HCT116 (cell line): ENCODE measurements at regions not wholly inside any gene's neighbourhood (a gene's known extent, or its start where the extent isn't known, plus 50 kb on each side); places are given as distances from the start of the nearest gene placed in this dataset.

Experiments used
- ATAC-seq: fragments of 200-7000 bp; cut with Tn5 transposase; 2 replicates; pipeline ENCODE4 v1.9.1; 2020; ENCODE audit warnings: mild to moderate bottlenecking, moderate library complexity
- BruUV-seq: library from RNA; stranded (reverse); fragments of 400-500 nt; replicated peaks from 2 replicates; lab custom pipeline; 2021; lab: Mats Ljungman, UMichigan
- CTCF ChIA-PET: fragments of 300-600 bp; sonication (Branson Sonifier 250); formaldehyde crosslinking; loops from one replicate; lab custom pipeline; 2021; ENCODE audit warnings: antibody characterized with exemption; lab: Charles Lee
- POLR2A ChIA-PET: fragments of 300-600, 350-600 bp; sonication (Branson Sonifier 250); formaldehyde crosslinking; loops from one replicate; lab custom pipeline; 2021; ENCODE audit warnings: antibody characterized with exemption; lab: Charles Lee
- RAD21 ChIA-PET, 2 experiments: fragments of 300-600 bp; sonication (Branson Sonifier 250); formaldehyde crosslinking; loops; one replicate each; lab custom pipeline; 2023; ENCODE audit warnings: low total read pairs in 2 of 2; ENCODE audit not compliant: uncharacterized antibody in 2 of 2, unreplicated experiment in 2 of 2, low non-redundant PET in 1 of 2; lab: Charles Lee
- DNase-seq: peaks from one replicate; pipeline ENCODE4 v3.0.0-alpha.2; 2010; ENCODE audit warnings: low read depth, low spot score
- H2AFZ ChIP-seq: fragments of 200-600 bp; shearing (Covaris generic), sonication (generic); 2 replicates; pipeline ENCODE4 v1.6.1; 2017; ENCODE audit warnings: low read depth, mixed run types, mixed read lengths, antibody characterized with exemption, low read length; ENCODE audit not compliant: poor library complexity, severe bottlenecking
- H3K27ac ChIP-seq: 2 replicates; pipeline ENCODE4 v1.5.1; 2012; ENCODE audit warnings: low read depth, low read length
- H3K27me3 ChIP-seq: fragments of 200-600 bp; sonication (generic); 2 replicates; pipeline ENCODE4 v1.6.1; 2016; ENCODE audit warnings: mixed run types, low read length, mixed read lengths; ENCODE audit not compliant: insufficient read depth
- H3K36me3 ChIP-seq, 2 experiments: fragments of 200-500 bp in 1 of 2; fragments of 200-600 bp in 1 of 2; sonication (Bioruptor generic) in 1 of 2; sonication (generic) in 1 of 2; 2 replicates each; pipeline versions ENCODE4 v1.5.1 to v1.6.1; 2014 to 2016; ENCODE audit warnings: low read length in 2 of 2, inconsistent platforms in 1 of 2, mixed read lengths in 1 of 2, mixed run types in 1 of 2; ENCODE audit not compliant: insufficient read depth in 2 of 2, control insufficient read depth in 1 of 2
- H3K4me1 ChIP-seq, 2 experiments: fragments of 200-600 bp in 1 of 2; sonication (generic) in 1 of 2; 2 replicates each; pipeline versions ENCODE4 v1.5.1 to v1.6.1; 2012 to 2017; ENCODE audit warnings: low read length in 2 of 2, inconsistent platforms in 1 of 2, mild to moderate bottlenecking in 1 of 2, mixed read lengths in 1 of 2, mixed run types in 1 of 2, moderate library complexity in 1 of 2; ENCODE audit not compliant: insufficient read depth in 2 of 2, control insufficient read depth in 1 of 2
- H3K4me2 ChIP-seq: fragments of 200-600 bp; sonication (generic); 2 replicates; pipeline ENCODE4 v1.6.1; 2017; ENCODE audit warnings: mixed run types, low read length, mixed read lengths
- H3K4me3 ChIP-seq, 2 experiments: fragments of 200-600 bp in 1 of 2; sonication (generic) in 1 of 2; replicated peaks in 1 of 2; 2 replicates each; pipeline ENCODE4 v1.5.1; 2011 to 2016; ENCODE audit warnings: low read length in 2 of 2, control low read depth in 1 of 2, low read depth in 1 of 2, mild to moderate bottlenecking in 1 of 2, mixed read lengths in 1 of 2, mixed run types in 1 of 2
- H3K79me2 ChIP-seq: fragments of 200-600 bp; sonication (generic); 2 replicates; pipeline ENCODE4 v1.6.1; 2017; ENCODE audit warnings: mild to moderate bottlenecking, mixed run types, low read length, moderate library complexity, mixed read lengths; ENCODE audit not compliant: insufficient read depth
- H3K9ac ChIP-seq: fragments of 200-600 bp; sonication (generic); 2 replicates; pipeline ENCODE4 v1.6.1; 2016; ENCODE audit warnings: low read length, mixed read lengths
- H3K9me2 ChIP-seq: fragments of 200-600 bp; sonication (generic), shearing (Covaris generic); 2 replicates; pipeline ENCODE4 v1.6.1; 2017; ENCODE audit warnings: mixed run types, mild to moderate bottlenecking, moderate library complexity; ENCODE audit not compliant: insufficient read depth
- H3K9me3 ChIP-seq, 2 experiments: fragments of 200-500 bp in 1 of 2; fragments of 200-600 bp in 1 of 2; sonication (Bioruptor generic) in 1 of 2; sonication (generic) in 1 of 2; 2 replicates each; pipeline ENCODE4 v1.6.1; 2014 to 2017; ENCODE audit warnings: low read length in 2 of 2, mixed read lengths in 2 of 2, inconsistent platforms in 1 of 2, low read depth in 1 of 2, mild to moderate bottlenecking in 1 of 2, mixed run types in 1 of 2, moderate library complexity in 1 of 2; ENCODE audit not compliant: control insufficient read depth in 1 of 2, insufficient read depth in 1 of 2
- H4K20me1 ChIP-seq: fragments of 200-600 bp; sonication (generic), shearing (Covaris generic); 2 replicates; pipeline ENCODE4 v1.6.1; 2017; ENCODE audit warnings: mixed run types, mild to moderate bottlenecking, moderate library complexity; ENCODE audit not compliant: insufficient read depth
- CBX3 ChIP-seq: IDR thresholded peaks from 2 replicates; pipeline ENCODE4 v1.6.1; 2012; ENCODE audit warnings: low read depth
- ELF1 ChIP-seq: IDR thresholded peaks from 2 replicates; pipeline ENCODE4 v1.6.1; 2012; ENCODE audit warnings: low read depth, borderline replicate concordance
- EZH2 ChIP-seq: fragments of 200-600 bp; sonication (generic); IDR thresholded peaks from 2 replicates; pipeline ENCODE4 v1.6.1; 2017; ENCODE audit warnings: antibody characterized with exemption, mixed run types
- FOSL1 ChIP-seq: IDR thresholded peaks from 2 replicates; pipeline ENCODE4 v1.6.1; 2012; ENCODE audit warnings: low read depth
- POLR2AphosphoS5 ChIP-seq: IDR thresholded peaks from 2 replicates; pipeline ENCODE4 v1.6.1; 2011; ENCODE audit warnings: mild to moderate bottlenecking, low read depth, low read length, moderate library complexity
- RAD21 ChIP-seq: IDR thresholded peaks from 2 replicates; pipeline ENCODE4 v1.6.1; 2012; ENCODE audit warnings: low read depth, mild to moderate bottlenecking
- YY1 ChIP-seq: IDR thresholded peaks from 2 replicates; pipeline ENCODE4 v1.6.1; 2011; ENCODE audit warnings: low read length, low read depth, moderate library complexity, mild to moderate bottlenecking; ENCODE audit not compliant: insufficient replicate concordance; ENCODE audit errors: extremely low read depth
- ZFX ChIP-seq: fragments of 450-650 bp; IDR thresholded peaks from 2 replicates; pipeline ENCODE4 v1.6.1; 2017
- intact Hi-C: fragments of 100-400 bp; cut with micrococcal nuclease; formaldehyde crosslinking; loops from 2 replicates; pipeline ENCODE4 v1.10.0; 2022
- TF ChIP-seq, protein P1 (sequence below): IDR thresholded peaks from 2 replicates; pipeline ENCODE4 v1.6.1; 2012
- TF ChIP-seq, protein P2 (sequence below), 3 experiments: fragments of 200-600 bp in 1 of 3; sonication (generic) in 1 of 3; IDR thresholded peaks in 2 of 3; conservative IDR thresholded peaks in 1 of 3; 2 replicates each; pipeline ENCODE4 v1.5.1; 2012 to 2017; ENCODE audit warnings: low read depth in 2 of 3, low read length in 2 of 3, antibody characterized with exemption in 1 of 3, borderline replicate concordance in 1 of 3, control low read depth in 1 of 3, mild to moderate bottlenecking in 1 of 3, mixed read lengths in 1 of 3, mixed run types in 1 of 3, moderate library complexity in 1 of 3; ENCODE audit not compliant: insufficient read depth in 1 of 3
- TF ChIP-seq, protein P3 (sequence below): IDR thresholded peaks from 2 replicates; pipeline ENCODE4 v1.6.1; 2012

DNA sequence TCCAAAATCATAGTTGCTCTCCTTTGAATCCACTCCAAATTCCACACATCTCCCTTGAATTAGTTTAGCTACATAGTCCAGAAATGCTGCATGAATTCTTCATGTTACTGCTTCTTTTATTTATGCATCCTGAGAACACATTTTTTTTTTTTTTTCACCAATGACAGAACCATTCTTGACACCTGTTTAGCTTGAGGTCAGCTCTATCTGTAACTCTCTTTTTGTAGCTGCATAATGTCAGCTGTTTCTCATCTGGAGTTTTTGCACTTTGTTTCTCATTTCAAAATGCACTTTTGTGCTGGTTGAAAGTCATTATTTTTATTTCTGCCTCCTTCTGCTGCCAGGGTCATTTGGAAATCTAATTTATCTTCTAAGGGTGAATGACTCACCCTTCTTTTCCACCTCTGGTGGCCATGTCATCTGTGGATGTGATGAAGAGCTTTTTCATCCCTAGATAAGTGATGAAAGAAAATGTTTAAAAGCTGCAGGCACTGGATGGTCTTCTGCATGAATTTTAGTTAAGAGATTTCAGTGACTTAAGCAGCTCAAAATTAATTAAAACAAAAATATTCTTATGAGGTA lies 93.7 kb downstream of the JRKL start:
- Histone ChIP-seq H3K9me3 (no peaks in the 10 kb centered on the region), H3K4me2 (no peak overlapping the region), H2AFZ (no peak overlapping the region), H3K36me3 (no peaks in the 10 kb centered on the region), H3K9ac (no peak overlapping the region), H3K27ac (no peak overlapping the region), H3K9me2 (no peaks in the 10 kb centered on the region)
- ATAC-seq: no peak
- DNase-seq: no peak
- POLR2A ChIA-PET: no interaction called here
- CTCF ChIA-PET: interaction anchor here (0.9 kb wide), 1 partner anchor 19 kb away, joined by 3 read pairs; no protein-coding TSS in a partner anchor
- no peak for TF ChIP-seq YY1
- no peak for TF ChIP-seq EZH2
- TF ChIP-seq, protein P1, sequence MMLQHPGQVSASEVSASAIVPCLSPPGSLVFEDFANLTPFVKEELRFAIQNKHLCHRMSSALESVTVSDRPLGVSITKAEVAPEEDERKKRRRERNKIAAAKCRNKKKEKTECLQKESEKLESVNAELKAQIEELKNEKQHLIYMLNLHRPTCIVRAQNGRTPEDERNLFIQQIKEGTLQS: no peak
- no peak for TF ChIP-seq ELF1
- no peak for TF ChIP-seq CBX3
- TF ChIP-seq, protein P2, sequence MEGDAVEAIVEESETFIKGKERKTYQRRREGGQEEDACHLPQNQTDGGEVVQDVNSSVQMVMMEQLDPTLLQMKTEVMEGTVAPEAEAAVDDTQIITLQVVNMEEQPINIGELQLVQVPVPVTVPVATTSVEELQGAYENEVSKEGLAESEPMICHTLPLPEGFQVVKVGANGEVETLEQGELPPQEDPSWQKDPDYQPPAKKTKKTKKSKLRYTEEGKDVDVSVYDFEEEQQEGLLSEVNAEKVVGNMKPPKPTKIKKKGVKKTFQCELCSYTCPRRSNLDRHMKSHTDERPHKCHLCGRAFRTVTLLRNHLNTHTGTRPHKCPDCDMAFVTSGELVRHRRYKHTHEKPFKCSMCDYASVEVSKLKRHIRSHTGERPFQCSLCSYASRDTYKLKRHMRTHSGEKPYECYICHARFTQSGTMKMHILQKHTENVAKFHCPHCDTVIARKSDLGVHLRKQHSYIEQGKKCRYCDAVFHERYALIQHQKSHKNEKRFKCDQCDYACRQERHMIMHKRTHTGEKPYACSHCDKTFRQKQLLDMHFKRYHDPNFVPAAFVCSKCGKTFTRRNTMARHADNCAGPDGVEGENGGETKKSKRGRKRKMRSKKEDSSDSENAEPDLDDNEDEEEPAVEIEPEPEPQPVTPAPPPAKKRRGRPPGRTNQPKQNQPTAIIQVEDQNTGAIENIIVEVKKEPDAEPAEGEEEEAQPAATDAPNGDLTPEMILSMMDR (IDR thresholded peaks at IDR 0.05 in 2 of 3, conservative IDR thresholded peaks at IDR 0.05 in 1 of 3; ENCODE audit: borderline replicate concordance in 1 of 3, insufficient read depth in 1 of 3, low read depth in 2 of 3, low read length in 2 of 3): no peak
- TF ChIP-seq RAD21: no peak
- TF ChIP-seq, protein P3, sequence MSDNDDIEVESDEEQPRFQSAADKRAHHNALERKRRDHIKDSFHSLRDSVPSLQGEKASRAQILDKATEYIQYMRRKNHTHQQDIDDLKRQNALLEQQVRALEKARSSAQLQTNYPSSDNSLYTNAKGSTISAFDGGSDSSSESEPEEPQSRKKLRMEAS: no peak
- no peak for TF ChIP-seq FOSL1
- TF ChIP-seq ZFX: no peak
- no peak for TF ChIP-seq POLR2AphosphoS5
- TF ChIP-seq, all 23 proteins: peak for 0
- H3K4me3 ChIP-seq: no peak overlapping the region
- intact Hi-C loops: no loop called here
- BruUV-seq: no TSS peak
- H3K27me3 ChIP-seq: no peaks in the 10 kb centered on the region
- RAD21 ChIA-PET: no interaction called here
- H3K79me2 ChIP-seq: no peaks in the 10 kb centered on the region
- H4K20me1 ChIP-seq: no peaks in the 10 kb centered on the region
- no peaks in the 10 kb centered on the region for H3K4me1 ChIP-seq
